ENCODE measurements at regions not wholly inside any gene's neighbourhood (a gene's known extent, or its start where the extent isn't known, plus 50 kb on each side); places are given as distances from the start of the nearest gene placed in this dataset.

- Histone ChIP-seq H3K27ac (ENCODE audit: low read depth, low read length) (no peak overlapping the region), H3K27me3 (ENCODE audit: control insufficient read depth in 3 of 3, insufficient read depth in 3 of 3, low read length in 3 of 3) (peaks cover 0 to 4% (median 0%) of the 10 kb centered on the region in 3 donors), H3K9me3 (ENCODE audit: control insufficient read depth in 3 of 3, low read length in 3 of 3) (no peaks in the 10 kb centered on the region), H3K9ac (ENCODE audit: low read depth in 1 of 3, low read length in 3 of 3) (peak overlapping the region in 1 of 3 donors; percentile 16), H3K4me3 (ENCODE audit: low read length in 3 of 3) (no peak overlapping the region), H3K4me1 (ENCODE audit: control insufficient read depth in 3 of 3, insufficient read depth in 3 of 3, low read length in 3 of 3) (peaks cover 4 to 9% (median 5%) of the 10 kb centered on the region in 3 donors), H3K36me3 (ENCODE audit: control insufficient read depth in 3 of 3, insufficient read depth in 3 of 3, low read length in 3 of 3) (no peaks in the 10 kb centered on the region)
Measured at GRCh38 chr2:120905298-120905697, 169.6 kb downstream of the GLI2 start.

DNA sequence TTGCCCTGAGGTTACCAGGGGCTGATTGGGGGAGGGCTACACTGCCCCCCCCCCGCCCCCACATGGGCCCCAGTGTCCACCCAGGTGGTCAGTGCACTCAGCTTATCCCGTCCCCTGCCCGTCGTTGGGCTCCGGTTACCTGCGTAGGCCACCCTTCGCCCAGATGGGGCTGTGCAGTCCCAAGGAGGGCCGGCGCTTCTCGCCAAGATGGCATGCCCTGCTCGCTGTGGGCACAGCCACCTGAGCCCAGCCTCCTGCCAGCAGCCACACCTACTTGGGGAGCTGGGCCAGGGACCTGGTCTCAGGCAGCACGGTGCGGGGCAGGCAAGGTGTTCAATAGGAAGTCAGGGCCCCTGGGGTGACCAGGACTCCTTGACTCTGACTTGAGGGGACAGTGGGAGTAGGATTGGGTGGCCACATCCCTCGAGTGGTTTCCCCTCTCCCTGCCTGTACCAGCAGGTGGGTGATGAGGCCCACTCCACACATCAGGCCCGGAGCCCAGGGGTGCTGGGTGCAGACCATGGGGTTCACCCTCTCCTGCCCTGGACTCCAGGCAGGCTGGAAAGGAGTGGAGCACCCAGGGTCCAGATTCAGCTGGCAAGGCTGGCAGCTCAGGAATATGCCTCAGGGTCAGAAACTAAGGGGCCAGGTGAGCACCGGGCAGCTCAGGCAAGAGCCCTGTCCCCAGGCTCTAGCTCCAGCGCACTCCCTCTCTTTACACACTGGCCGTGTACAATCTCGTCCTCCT, 170.3 kb downstream of the GLI2 start:
- Histone ChIP-seq H3K4me1 (ENCODE audit: control insufficient read depth in 3 of 3, insufficient read depth in 3 of 3, low read length in 3 of 3) (peaks cover 4 to 9% (median 5%) of the 10 kb centered on the region in 3 donors), H3K4me3 (ENCODE audit: low read length in 3 of 3) (no peak overlapping the region), H3K27ac (ENCODE audit: low read depth, low read length) (no peak overlapping the region), H3K27me3 (ENCODE audit: control insufficient read depth in 3 of 3, insufficient read depth in 3 of 3, low read length in 3 of 3) (peaks cover 0 to 4% (median 0%) of the 10 kb centered on the region in 3 donors), H3K9ac (ENCODE audit: low read depth in 1 of 3, low read length in 3 of 3) (no peak overlapping the region), H3K9me3 (ENCODE audit: control insufficient read depth in 3 of 3, low read length in 3 of 3) (no peaks in the 10 kb centered on the region), H3K36me3 (ENCODE audit: control insufficient read depth in 3 of 3, insufficient read depth in 3 of 3, low read length in 3 of 3) (no peaks in the 10 kb centered on the region)

- Histone ChIP-seq H3K36me3 (ENCODE audit: control insufficient read depth in 3 of 3, insufficient read depth in 3 of 3, low read length in 3 of 3) (no peaks in the 10 kb centered on the region), H3K4me1 (ENCODE audit: control insufficient read depth in 3 of 3, insufficient read depth in 3 of 3, low read length in 3 of 3) (peaks cover 4 to 10% (median 5%) of the 10 kb centered on the region in 3 donors), H3K4me3 (ENCODE audit: low read length in 3 of 3) (no peak overlapping the region), H3K27ac (ENCODE audit: low read depth, low read length) (no peak overlapping the region), H3K27me3 (ENCODE audit: control insufficient read depth in 3 of 3, insufficient read depth in 3 of 3, low read length in 3 of 3) (peaks cover 0 to 4% (median 0%) of the 10 kb centered on the region in 3 donors), H3K9me3 (ENCODE audit: control insufficient read depth in 3 of 3, low read length in 3 of 3) (no peaks in the 10 kb centered on the region), H3K9ac (ENCODE audit: low read depth in 1 of 3, low read length in 3 of 3) (no peak overlapping the region)
Measured at GRCh38 chr2:120906914-120907313, 171.2 kb downstream of the GLI2 start.

- no peak overlapping the region for H3K9ac ChIP-seq (ENCODE audit: low read depth in 1 of 3, low read length in 3 of 3)
- no peaks in the 10 kb centered on the region for H3K36me3 ChIP-seq (ENCODE audit: control insufficient read depth in 3 of 3, insufficient read depth in 3 of 3, low read length in 3 of 3)
- H3K4me1 ChIP-seq (ENCODE audit: control insufficient read depth in 3 of 3, insufficient read depth in 3 of 3, low read length in 3 of 3), result peaks cover 5 to 15% (median 8%) of the 10 kb centered on the region in 3 donors
- H3K27me3 ChIP-seq (ENCODE audit: control insufficient read depth in 3 of 3, insufficient read depth in 3 of 3, low read length in 3 of 3), result peaks cover 0 to 4% (median 0%) of the 10 kb centered on the region in 3 donors
- no peaks in the 10 kb centered on the region for H3K9me3 ChIP-seq (ENCODE audit: control insufficient read depth in 3 of 3, low read length in 3 of 3)
- no peak overlapping the region for H3K27ac ChIP-seq (ENCODE audit: low read depth, low read length)
- H3K4me3 ChIP-seq (ENCODE audit: low read length in 3 of 3), result no peak overlapping the region
Measured at GRCh38 chr2:120907822-120908221, 172.2 kb downstream of the GLI2 start.

- no peak overlapping the region for H3K9ac ChIP-seq (ENCODE audit: low read depth in 1 of 3, low read length in 3 of 3)
- peaks cover 0 to 4% (median 0%) of the 10 kb centered on the region in 3 donors for H3K27me3 ChIP-seq (ENCODE audit: control insufficient read depth in 3 of 3, insufficient read depth in 3 of 3, low read length in 3 of 3)
- no peak overlapping the region for H3K27ac ChIP-seq (ENCODE audit: low read depth, low read length)
- no peak overlapping the region for H3K4me3 ChIP-seq (ENCODE audit: low read length in 3 of 3)
- peaks cover 5 to 15% (median 9%) of the 10 kb centered on the region in 3 donors for H3K4me1 ChIP-seq (ENCODE audit: control insufficient read depth in 3 of 3, insufficient read depth in 3 of 3, low read length in 3 of 3)
- H3K9me3 ChIP-seq (ENCODE audit: control insufficient read depth in 3 of 3, low read length in 3 of 3), result no peaks in the 10 kb centered on the region
- H3K36me3 ChIP-seq (ENCODE audit: control insufficient read depth in 3 of 3, insufficient read depth in 3 of 3, low read length in 3 of 3), result no peaks in the 10 kb centered on the region
Measured at GRCh38 chr2:120908314-120908975, 172.8 kb downstream of the GLI2 start.

- Histone ChIP-seq H3K9ac (ENCODE audit: low read depth in 1 of 3, low read length in 3 of 3) (no peak overlapping the region), H3K36me3 (ENCODE audit: control insufficient read depth in 3 of 3, insufficient read depth in 3 of 3, low read length in 3 of 3) (no peaks in the 10 kb centered on the region), H3K27ac (ENCODE audit: low read depth, low read length) (no peak overlapping the region), H3K4me3 (ENCODE audit: low read length in 3 of 3) (no peak overlapping the region), H3K27me3 (ENCODE audit: control insufficient read depth in 3 of 3, insufficient read depth in 3 of 3, low read length in 3 of 3) (no peaks in the 10 kb centered on the region), H3K9me3 (ENCODE audit: control insufficient read depth in 3 of 3, low read length in 3 of 3) (no peaks in the 10 kb centered on the region), H3K4me1 (ENCODE audit: control insufficient read depth in 3 of 3, insufficient read depth in 3 of 3, low read length in 3 of 3) (peaks cover 10 to 18% (median 15%) of the 10 kb centered on the region in 3 donors)
Measured at GRCh38 chr2:120909102-120909501, 173.4 kb downstream of the GLI2 start.

DNA sequence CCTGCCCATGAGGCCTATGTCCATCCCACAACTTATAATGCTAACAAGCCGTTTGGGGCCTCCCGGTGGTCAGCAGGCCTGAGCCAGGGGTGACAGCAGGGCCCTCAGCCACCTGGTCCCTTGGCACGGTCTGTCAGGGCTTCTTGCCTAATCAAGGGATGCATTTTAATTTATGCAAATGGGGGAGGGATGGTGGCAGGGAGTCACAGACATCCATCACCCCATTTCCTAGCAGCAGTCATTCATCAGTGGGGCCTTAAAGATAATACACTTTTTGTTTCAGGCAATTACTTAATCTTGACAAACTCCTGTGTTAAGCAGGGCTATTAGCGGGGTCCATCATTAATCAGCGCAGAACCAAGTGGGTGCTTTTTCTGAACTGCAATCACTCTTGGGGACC, 174.5 kb downstream of the GLI2 start:
- Histone ChIP-seq H3K4me3 (ENCODE audit: low read length in 3 of 3) (no peak overlapping the region), H3K9me3 (ENCODE audit: control insufficient read depth in 3 of 3, low read length in 3 of 3) (no peaks in the 10 kb centered on the region), H3K27me3 (ENCODE audit: control insufficient read depth in 3 of 3, insufficient read depth in 3 of 3, low read length in 3 of 3) (no peaks in the 10 kb centered on the region), H3K36me3 (ENCODE audit: control insufficient read depth in 3 of 3, insufficient read depth in 3 of 3, low read length in 3 of 3) (no peaks in the 10 kb centered on the region), H3K9ac (ENCODE audit: low read depth in 1 of 3, low read length in 3 of 3) (no peak overlapping the region), H3K4me1 (ENCODE audit: control insufficient read depth in 3 of 3, insufficient read depth in 3 of 3, low read length in 3 of 3) (peaks cover 16 to 21% (median 21%) of the 10 kb centered on the region in 3 donors), H3K27ac (ENCODE audit: low read depth, low read length) (no peak overlapping the region)

DNA sequence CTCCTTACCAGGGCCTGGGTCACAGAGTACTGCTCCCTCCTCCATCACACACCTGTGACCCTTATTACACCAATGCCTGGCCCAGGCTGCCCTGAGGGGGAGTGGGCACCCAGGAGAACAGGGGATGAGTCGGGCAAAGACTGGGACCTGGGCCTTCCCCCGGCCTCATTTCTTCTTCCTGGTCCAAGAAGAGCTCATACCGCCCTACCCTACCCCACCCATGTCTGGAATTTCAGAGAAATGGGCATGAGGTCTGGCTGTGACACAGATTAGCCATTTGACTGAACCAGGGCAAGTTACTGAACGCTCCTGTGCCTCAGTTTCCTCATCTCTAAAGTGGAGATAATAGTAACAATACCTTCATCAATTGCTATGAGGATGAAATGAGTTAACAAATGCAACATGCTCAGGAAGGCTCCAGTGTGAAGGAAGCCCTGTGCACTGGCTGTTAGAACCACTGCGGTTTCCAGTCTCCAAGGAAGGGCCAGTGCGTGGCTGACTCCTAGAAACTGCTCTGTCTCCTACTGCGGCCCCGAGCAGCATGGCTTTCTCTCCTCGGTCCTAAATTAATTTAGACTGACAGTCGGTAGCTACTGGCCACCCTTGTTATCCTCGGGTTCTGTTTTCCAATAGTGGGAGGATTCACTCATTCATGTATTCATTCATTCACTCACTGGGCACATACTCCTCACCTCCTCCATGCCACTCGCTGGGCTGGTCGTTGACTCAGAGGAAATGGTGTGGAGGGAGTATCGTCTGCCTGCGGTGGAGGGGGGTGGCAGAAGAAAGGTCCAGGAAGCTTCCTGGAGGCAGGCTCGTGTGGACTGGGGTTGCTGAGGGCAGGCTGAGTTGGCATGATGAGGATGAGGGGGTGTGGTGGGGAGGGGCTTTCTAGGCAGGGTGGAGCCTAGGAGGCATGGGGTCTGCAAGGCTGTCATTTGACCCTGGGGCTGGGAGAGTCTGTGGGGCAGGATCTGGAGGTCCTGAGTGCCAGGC, 175.6 kb downstream of the GLI2 start:
- Histone ChIP-seq H3K9me3 (ENCODE audit: control insufficient read depth in 3 of 3, low read length in 3 of 3) (no peaks in the 10 kb centered on the region), H3K27me3 (ENCODE audit: control insufficient read depth in 3 of 3, insufficient read depth in 3 of 3, low read length in 3 of 3) (no peaks in the 10 kb centered on the region), H3K27ac (ENCODE audit: low read depth, low read length) (peak overlapping the region; percentile 52)

GRCh38 chr2:120912101-120912985, 176.7 kb downstream of the GLI2 start:
- Histone ChIP-seq H3K4me1 (ENCODE audit: control insufficient read depth in 3 of 3, insufficient read depth in 3 of 3, low read length in 3 of 3) (peaks cover 29 to 31% (median 31%) of the 10 kb centered on the region in 3 donors), H3K4me3 (ENCODE audit: low read length in 3 of 3) (no peak overlapping the region), H3K27me3 (ENCODE audit: control insufficient read depth in 3 of 3, insufficient read depth in 3 of 3, low read length in 3 of 3) (no peaks in the 10 kb centered on the region), H3K36me3 (ENCODE audit: control insufficient read depth in 3 of 3, insufficient read depth in 3 of 3, low read length in 3 of 3) (no peaks in the 10 kb centered on the region), H3K9ac (ENCODE audit: low read depth in 1 of 3, low read length in 3 of 3) (no peak overlapping the region), H3K9me3 (ENCODE audit: control insufficient read depth in 3 of 3, low read length in 3 of 3) (no peaks in the 10 kb centered on the region), H3K27ac (ENCODE audit: low read depth, low read length) (peak overlapping the region; percentile 52)

More for the DNA sequence above, 175.6 kb downstream of the GLI2 start:
- Histone ChIP-seq H3K9ac (ENCODE audit: low read depth in 1 of 3, low read length in 3 of 3) (no peak overlapping the region), H3K36me3 (ENCODE audit: control insufficient read depth in 3 of 3, insufficient read depth in 3 of 3, low read length in 3 of 3) (no peaks in the 10 kb centered on the region), H3K4me3 (ENCODE audit: low read length in 3 of 3) (no peak overlapping the region), H3K4me1 (ENCODE audit: control insufficient read depth in 3 of 3, insufficient read depth in 3 of 3, low read length in 3 of 3) (peaks cover 27 to 31% (median 29%) of the 10 kb centered on the region in 3 donors)

Measured in skeletal muscle tissue (tissue), 3 donors.